ENCODE measurements at regions not wholly inside any gene's neighbourhood (a gene's known extent, or its start where the extent isn't known, plus 50 kb on each side); places are given as distances from the start of the nearest gene placed in this dataset.

- no peak for ATAC-seq (ENCODE audit: low FRiP score)
- DNase-seq (ENCODE audit: low spot score), result no peak
- TF ChIP-seq CTCF (IDR thresholded peaks at IDR 0.05), result no peak
These were observed 1202.8 kb upstream of the CDH6 start for GRCh38 chr5:29990681-29991080.

- DNase-seq (ENCODE audit: low spot score) (no peak), ATAC-seq (ENCODE audit: low FRiP score) (no peak)
- no peak for TF ChIP-seq CTCF (IDR thresholded peaks at IDR 0.05)
These were observed 1209.3 kb upstream of the CDH6 start for GRCh38 chr5:29984156-29984540.

- DNase-seq (ENCODE audit: low spot score) (no peak), ATAC-seq (ENCODE audit: low FRiP score) (no peak)
- no peak for TF ChIP-seq CTCF (IDR thresholded peaks at IDR 0.05)
These were observed 1209.8 kb upstream of the CDH6 start for GRCh38 chr5:29983528-29984155.

- TF ChIP-seq CTCF (IDR thresholded peaks at IDR 0.05), result no peak
- ATAC-seq (ENCODE audit: low FRiP score), result no peak
- no peak for DNase-seq (ENCODE audit: low spot score)
These were observed 1211.0 kb upstream of the CDH6 start for GRCh38 chr5:29982457-29982856.

- no peak for ATAC-seq (ENCODE audit: low FRiP score)
- TF ChIP-seq CTCF (IDR thresholded peaks at IDR 0.05), result no peak
- no peak for DNase-seq (ENCODE audit: low spot score)
These were observed 1220.9 kb upstream of the CDH6 start for GRCh38 chr5:29972597-29972996.

- ATAC-seq (ENCODE audit: low FRiP score) (no peak), DNase-seq (ENCODE audit: low spot score) (no peak)
- TF ChIP-seq CTCF (IDR thresholded peaks at IDR 0.05), result no peak
These were observed 1229.5 kb upstream of the CDH6 start for GRCh38 chr5:29963956-29964355.

GRCh38 chr5:29960323-29960722 is 1233.2 kb upstream of the CDH6 start:
- ATAC-seq (ENCODE audit: low FRiP score), result no peak
- DNase-seq (ENCODE audit: low spot score), result no peak
- TF ChIP-seq CTCF (IDR thresholded peaks at IDR 0.05), result no peak
